Activated naive CD8-positive, alpha-beta T cell (primary cell): ENCODE measurements at regions not wholly inside any gene's neighbourhood (a gene's known extent, or its start where the extent isn't known, plus 50 kb on each side); places are given as distances from the start of the nearest gene placed in this dataset.

ENCODE experiments used
- H3K27ac Mint-ChIP-seq: one replicate; pipeline ENCODE4 v1.8.0; 2021; ENCODE audit warnings: mixed read lengths
- H3K27me3 Mint-ChIP-seq: one replicate; pipeline ENCODE4 v1.8.0; 2021; ENCODE audit warnings: mixed read lengths
- H3K36me3 Mint-ChIP-seq: one replicate; pipeline ENCODE4 v1.8.0; 2021; ENCODE audit warnings: mixed read lengths
- H3K4me1 Mint-ChIP-seq: one replicate; pipeline ENCODE4 v1.8.0; 2021; ENCODE audit warnings: low read depth, mixed read lengths
- H3K4me3 Mint-ChIP-seq: one replicate; pipeline ENCODE4 v1.8.0; 2021; ENCODE audit warnings: mild to moderate bottlenecking, mixed read lengths
- H3K9me3 Mint-ChIP-seq: one replicate; pipeline ENCODE4 v1.8.0; 2021; ENCODE audit warnings: low read depth, mixed read lengths

DNA sequence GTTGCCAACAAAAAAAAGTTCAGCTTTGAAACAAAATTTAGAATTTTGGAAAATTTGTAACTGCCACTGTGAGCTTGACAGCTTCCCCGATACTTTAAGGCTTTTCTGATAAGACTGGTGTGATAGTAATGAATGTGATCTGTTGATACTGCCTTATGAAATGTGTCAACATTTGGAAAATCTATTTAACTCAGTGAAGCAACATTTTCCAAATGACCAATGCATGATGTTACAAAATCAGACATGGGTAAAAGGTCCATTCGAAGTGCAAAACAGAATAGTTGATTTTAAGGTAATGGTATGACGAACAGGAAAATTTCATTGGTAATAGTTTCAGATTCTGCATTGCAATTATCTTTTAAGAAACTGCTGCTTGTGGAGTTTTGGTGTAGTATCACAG, 175.4 kb downstream of the SEM1 start:
- Mint-ChIP-seq H3K4me1 (no peaks in the 10 kb centered on the region), H3K27ac (no peak overlapping the region), H3K4me3 (no peak overlapping the region), H3K27me3 (no peaks in the 10 kb centered on the region), H3K36me3 (no peaks in the 10 kb centered on the region), H3K9me3 (no peaks in the 10 kb centered on the region)

DNA sequence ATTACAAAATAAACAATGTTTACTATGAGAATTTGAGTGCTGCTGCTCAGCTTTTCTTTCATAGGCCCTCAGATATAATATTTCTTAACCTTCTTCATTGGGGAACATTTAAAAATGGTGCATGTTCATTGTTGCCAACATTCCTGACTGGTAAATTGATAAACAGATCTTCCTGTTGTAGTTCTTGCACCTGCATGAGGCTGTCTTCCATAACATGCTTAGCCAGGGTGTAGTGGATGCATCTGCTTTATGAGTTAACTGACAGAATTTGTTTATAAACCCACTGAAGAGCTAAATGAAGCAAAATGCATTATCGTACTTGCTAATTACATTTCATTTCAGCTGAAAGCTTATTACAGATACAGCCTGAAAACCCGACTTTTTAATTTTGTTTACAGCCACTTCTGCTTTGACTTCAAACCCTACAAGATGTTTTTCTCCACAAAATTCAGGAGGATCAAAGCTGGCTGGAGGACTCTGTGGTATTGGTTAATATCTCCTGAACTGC, 177.2 kb downstream of the SEM1 start:
- no peaks in the 10 kb centered on the region for H3K4me1 Mint-ChIP-seq
- H3K4me3 Mint-ChIP-seq = no peak overlapping the region
- H3K27me3 Mint-ChIP-seq = peaks cover 3% of the 10 kb centered on the region
- H3K27ac Mint-ChIP-seq = no peak overlapping the region
- H3K9me3 Mint-ChIP-seq = no peaks in the 10 kb centered on the region
- H3K36me3 Mint-ChIP-seq = no peaks in the 10 kb centered on the region

DNA sequence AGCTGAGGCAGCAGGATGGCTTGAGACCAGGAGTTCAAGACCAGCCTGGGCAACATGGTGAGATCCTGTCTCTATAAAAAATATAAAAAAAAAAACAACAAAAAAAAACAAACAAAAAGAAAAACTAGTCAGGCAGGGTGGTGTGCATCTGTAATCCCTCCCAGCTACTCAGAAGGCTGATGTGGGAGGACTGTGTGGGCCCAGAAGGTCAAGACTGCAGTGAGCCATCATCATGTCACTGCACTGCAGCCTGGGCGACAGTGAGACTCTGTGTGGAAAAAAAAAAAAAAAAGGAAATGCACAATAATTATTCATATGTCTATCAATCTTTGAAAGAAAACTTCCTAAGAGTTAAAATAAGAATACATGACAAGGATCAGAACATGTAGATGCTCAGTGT, 178.3 kb downstream of the SEM1 start:
- no peak overlapping the region for H3K4me3 Mint-ChIP-seq

DNA sequence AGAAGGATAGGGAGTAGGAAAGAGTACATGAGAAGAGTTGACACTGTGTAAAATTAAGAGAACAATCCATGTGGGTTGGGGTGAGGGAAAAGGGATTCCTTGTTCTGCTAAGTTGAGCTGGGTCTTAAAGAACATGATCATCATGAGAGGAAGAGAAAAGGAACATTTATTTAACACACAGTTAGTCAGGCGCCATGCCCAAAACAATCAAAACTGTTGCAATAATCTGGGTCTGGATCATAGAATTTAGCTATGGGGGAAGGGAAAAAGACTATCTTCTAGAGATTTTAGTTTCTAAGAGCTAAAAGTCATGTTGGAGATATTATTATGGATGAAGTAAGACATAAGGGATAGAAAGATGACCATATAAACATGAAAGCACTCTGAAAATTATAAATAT, 178.9 kb downstream of the SEM1 start:
- H3K36me3 Mint-ChIP-seq = no peaks in the 10 kb centered on the region
- H3K4me1 Mint-ChIP-seq = no peaks in the 10 kb centered on the region
- H3K4me3 Mint-ChIP-seq = no peak overlapping the region
- no peak overlapping the region for H3K27ac Mint-ChIP-seq
- H3K27me3 Mint-ChIP-seq = peaks cover 11% of the 10 kb centered on the region
- no peaks in the 10 kb centered on the region for H3K9me3 Mint-ChIP-seq

More for the DNA sequence above, 178.3 kb downstream of the SEM1 start:
- Mint-ChIP-seq H3K27me3 (peaks cover 9% of the 10 kb centered on the region), H3K36me3 (no peaks in the 10 kb centered on the region), H3K27ac (no peak overlapping the region), H3K9me3 (no peaks in the 10 kb centered on the region), H3K4me1 (no peaks in the 10 kb centered on the region)

DNA sequence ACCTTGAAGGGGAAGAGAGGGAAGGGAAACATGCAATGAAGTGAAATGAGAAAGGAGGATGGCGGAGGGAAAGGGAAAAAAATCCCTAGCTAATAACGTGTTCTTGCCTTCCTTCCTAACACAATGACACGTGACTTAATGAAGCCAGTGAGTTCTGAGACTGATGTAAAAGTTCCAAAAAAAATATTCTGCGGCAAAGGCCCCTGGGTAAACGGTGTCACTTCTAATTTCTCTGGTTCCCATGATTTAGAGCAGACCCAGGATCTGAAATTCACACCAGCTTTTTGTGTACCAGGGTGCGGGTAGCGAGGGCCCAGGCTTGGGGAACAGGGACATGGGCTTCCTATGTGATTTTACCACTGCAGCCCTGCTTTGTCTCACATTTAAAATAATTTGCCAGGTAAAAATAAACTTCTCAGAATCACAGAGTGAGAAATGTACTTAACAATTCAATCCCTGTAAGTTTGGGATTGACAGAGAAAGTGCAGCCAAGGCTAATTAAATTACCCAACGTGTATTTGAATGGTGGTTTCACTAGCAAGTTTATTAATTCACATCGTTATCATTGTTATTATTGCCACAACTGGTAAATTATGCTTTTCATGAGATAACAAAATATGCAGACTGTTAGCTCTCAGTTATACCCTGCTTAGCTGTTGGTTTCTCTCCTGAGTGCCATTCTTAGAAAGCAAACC, 182.4 kb downstream of the SEM1 start:
- H3K4me3 Mint-ChIP-seq = no peak overlapping the region
- no peaks in the 10 kb centered on the region for H3K36me3 Mint-ChIP-seq
- H3K4me1 Mint-ChIP-seq = no peaks in the 10 kb centered on the region
- no peak overlapping the region for H3K27ac Mint-ChIP-seq
- no peaks in the 10 kb centered on the region for H3K9me3 Mint-ChIP-seq
- H3K27me3 Mint-ChIP-seq = peaks cover 11% of the 10 kb centered on the region

DNA sequence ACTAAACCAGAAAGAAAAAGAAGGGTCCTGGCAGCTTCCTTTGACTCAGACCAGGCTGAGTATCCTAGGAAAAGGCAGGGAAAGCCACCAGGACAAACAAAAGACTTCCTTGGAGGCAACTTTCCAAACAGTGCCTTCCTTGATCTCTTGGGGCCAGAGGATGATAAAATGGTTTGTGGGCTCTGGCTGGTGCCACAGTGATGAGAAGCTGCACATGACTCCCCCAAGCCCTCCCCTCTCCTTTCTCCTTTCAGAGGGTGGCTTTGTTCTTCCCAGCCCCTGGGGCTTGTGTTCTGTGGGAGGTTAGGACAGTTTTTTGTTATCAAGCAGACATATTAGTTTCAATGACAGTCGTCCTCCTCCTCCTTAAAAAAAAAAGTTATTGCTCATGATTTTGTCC, 183.2 kb downstream of the SEM1 start:
- no peaks in the 10 kb centered on the region for H3K4me1 Mint-ChIP-seq
- H3K27ac Mint-ChIP-seq = no peak overlapping the region
- H3K9me3 Mint-ChIP-seq = no peaks in the 10 kb centered on the region
- H3K4me3 Mint-ChIP-seq = no peak overlapping the region
- no peaks in the 10 kb centered on the region for H3K36me3 Mint-ChIP-seq
- H3K27me3 Mint-ChIP-seq = peaks cover 11% of the 10 kb centered on the region

DNA sequence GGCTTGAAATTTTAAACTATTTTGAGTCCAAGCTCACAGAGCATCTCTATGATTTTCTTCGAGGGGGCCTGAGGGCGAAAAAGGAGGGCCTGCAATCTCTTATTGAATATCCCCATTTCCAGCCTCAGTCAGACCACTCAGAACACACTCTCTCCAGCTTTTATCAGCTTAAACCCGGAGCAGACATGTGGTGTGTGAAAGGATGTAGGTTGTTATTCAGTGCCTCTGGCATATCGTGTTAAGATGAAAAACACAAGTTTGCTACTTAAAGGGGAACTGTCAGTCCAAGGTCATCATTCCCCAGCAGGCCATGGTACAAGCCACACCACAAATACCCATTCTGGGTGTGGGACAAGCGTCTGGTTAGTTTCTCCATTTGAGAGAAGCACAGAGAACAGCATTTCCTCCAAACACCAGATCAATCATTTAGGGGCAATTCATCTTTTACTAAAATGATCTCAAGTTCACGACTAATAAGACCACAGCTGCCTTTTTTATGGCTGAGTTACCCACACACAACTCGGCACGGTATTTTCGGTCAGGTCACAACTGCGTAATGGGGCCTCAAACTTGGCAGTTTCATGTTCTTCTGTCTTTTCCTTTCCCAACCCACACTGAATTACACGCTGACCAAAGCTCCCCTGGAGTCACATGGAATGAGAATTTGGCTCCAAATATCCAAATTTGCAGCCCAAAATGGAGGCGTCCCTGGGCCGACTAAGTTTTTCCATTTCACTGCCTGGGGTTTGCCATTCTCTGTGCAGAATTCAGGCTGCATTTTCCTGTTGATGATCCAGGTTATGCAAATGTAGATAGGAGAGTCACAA, 188.4 kb downstream of the SEM1 start:
- no peaks in the 10 kb centered on the region for H3K36me3 Mint-ChIP-seq
- no peaks in the 10 kb centered on the region for H3K4me1 Mint-ChIP-seq
- H3K4me3 Mint-ChIP-seq = no peak overlapping the region
- no peak overlapping the region for H3K27ac Mint-ChIP-seq
- peaks cover 6% of the 10 kb centered on the region for H3K27me3 Mint-ChIP-seq
- H3K9me3 Mint-ChIP-seq = no peaks in the 10 kb centered on the region

DNA sequence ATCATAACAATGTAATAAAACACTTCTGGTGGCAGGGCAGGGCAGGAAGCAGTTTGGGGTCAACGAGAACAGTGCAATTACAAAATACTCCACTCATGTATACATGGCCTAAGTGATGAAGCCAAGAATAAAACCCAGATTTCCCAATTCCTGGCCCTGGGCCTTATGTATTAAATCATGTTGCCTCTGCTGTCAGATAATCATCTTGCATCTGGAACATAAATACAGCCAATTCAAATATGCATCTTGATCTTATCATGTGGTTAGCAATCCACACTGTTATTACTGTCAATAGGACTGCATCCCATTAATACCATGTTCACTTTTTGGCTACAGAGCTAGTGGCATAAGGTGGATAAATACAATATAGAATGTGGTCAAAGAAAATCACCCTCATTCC, 186.5 kb upstream of the SLC25A13 start:
- no peaks in the 10 kb centered on the region for H3K4me1 Mint-ChIP-seq
- no peak overlapping the region for H3K4me3 Mint-ChIP-seq
- peaks cover 18% of the 10 kb centered on the region for H3K27me3 Mint-ChIP-seq

DNA sequence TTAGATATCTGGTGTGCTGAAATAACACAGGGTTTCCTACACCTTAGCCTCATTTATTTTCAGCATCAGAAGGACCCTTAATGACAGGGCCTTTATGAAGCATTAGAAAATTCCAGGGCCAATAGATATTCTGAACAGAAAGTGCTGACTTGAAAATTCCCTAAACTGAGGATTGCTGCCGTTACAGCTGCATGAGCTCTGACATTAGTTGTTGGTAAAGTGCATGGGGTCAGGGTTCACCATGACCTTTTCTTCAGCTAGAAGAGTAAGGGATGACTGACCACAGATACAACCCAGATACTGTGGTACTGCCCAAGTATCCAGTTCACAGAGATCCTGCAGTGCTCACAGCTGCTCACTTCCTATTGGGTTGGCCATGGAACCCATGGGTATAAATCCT, 181.7 kb upstream of the SLC25A13 start:
- Mint-ChIP-seq H3K4me1 (no peaks in the 10 kb centered on the region), H3K36me3 (no peaks in the 10 kb centered on the region), H3K27me3 (no peaks in the 10 kb centered on the region), H3K9me3 (no peaks in the 10 kb centered on the region), H3K27ac (no peak overlapping the region), H3K4me3 (no peak overlapping the region)

More for the DNA sequence above, 186.5 kb upstream of the SLC25A13 start:
- no peaks in the 10 kb centered on the region for H3K36me3 Mint-ChIP-seq
- H3K9me3 Mint-ChIP-seq = no peaks in the 10 kb centered on the region
- no peak overlapping the region for H3K27ac Mint-ChIP-seq

DNA sequence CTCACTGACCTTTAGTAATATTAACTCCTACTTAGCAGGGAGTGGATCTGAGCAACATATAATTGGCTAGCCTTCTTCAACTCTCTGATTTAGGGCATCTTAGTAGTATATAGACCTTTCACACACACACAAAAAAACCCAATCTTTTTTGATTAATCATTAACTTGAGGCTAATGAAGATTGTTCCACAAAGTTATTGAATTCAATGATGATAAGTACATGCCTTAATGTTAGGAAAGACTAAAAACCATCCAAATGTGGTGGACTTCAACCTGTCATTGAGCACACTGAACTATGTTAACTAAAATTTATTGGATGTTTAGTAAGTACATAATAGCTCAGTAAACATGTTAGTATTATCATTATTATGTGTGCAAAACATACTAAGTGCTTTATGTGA, 179.4 kb upstream of the SLC25A13 start:
- Mint-ChIP-seq H3K27ac (no peak overlapping the region), H3K4me1 (no peaks in the 10 kb centered on the region), H3K36me3 (no peaks in the 10 kb centered on the region), H3K27me3 (no peaks in the 10 kb centered on the region), H3K9me3 (no peaks in the 10 kb centered on the region), H3K4me3 (no peak overlapping the region)

DNA sequence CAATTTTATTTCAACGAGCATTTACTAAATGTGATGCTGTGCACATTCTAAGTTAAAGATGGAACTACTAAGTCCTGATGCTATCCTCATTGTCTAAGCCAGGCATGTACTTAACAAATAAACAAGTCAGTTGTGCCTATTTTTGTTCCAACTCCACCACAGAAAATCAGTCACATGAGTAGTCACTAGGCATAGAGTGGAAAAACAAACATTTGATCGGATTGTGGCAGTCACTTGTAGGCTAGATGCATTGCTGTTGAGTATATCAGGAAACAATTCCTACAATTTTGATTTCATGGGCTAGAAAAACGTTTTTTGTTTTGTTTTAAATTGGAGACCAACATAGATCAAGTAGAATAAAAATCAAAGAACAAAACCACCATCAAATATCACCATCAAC, 177.6 kb upstream of the SLC25A13 start:
- no peak overlapping the region for H3K4me3 Mint-ChIP-seq
- H3K9me3 Mint-ChIP-seq = no peaks in the 10 kb centered on the region

DNA sequence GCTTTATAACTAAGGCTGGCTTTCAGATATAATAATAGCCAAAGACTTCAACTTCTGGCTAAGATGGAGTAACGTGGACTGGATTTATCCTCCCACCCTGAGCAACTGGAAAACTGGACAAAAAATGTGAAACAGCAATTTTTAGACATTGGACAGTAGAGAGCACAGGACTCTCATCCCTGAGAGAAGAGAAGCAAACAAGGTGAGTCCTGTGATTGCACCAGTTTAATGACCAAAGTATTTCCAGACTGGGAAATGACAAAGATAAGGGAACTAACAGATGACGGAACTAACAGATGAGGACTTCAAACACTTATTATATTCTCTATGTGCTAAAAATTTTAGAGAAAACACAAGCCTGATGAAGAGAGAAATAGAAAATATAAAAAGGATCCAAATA, 175.7 kb upstream of the SLC25A13 start:
- Mint-ChIP-seq H3K4me3 (no peak overlapping the region), H3K9me3 (no peaks in the 10 kb centered on the region), H3K4me1 (peaks cover 7% of the 10 kb centered on the region), H3K27ac (no peak overlapping the region), H3K27me3 (no peaks in the 10 kb centered on the region), H3K36me3 (no peaks in the 10 kb centered on the region)

More for the DNA sequence above, 177.6 kb upstream of the SLC25A13 start:
- Mint-ChIP-seq H3K36me3 (no peaks in the 10 kb centered on the region), H3K27me3 (no peaks in the 10 kb centered on the region), H3K27ac (no peak overlapping the region), H3K4me1 (peaks cover 7% of the 10 kb centered on the region)

DNA sequence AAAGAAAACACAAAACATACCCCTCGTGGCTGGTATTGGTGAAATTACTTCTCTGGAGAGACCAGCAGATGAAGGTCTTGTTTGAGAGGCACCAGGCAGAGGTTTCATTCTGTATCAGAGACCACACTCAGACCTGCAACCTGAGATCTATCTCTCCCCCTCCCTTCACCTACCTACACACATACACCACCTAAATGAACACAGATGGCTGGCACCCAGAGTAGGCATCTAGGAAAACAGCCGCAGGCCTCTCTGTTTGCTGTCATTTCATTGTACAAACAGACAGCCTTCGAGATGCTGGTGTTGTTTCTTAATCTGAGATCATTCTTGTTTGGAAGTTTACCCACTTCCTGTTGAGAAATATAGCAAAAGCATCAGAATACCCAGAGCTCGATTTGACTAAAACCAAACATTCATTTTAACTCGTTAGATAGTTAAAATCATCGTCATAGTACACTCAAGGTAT, 173.9 kb upstream of the SLC25A13 start:
- no peaks in the 10 kb centered on the region for H3K27me3 Mint-ChIP-seq
- no peaks in the 10 kb centered on the region for H3K36me3 Mint-ChIP-seq

DNA sequence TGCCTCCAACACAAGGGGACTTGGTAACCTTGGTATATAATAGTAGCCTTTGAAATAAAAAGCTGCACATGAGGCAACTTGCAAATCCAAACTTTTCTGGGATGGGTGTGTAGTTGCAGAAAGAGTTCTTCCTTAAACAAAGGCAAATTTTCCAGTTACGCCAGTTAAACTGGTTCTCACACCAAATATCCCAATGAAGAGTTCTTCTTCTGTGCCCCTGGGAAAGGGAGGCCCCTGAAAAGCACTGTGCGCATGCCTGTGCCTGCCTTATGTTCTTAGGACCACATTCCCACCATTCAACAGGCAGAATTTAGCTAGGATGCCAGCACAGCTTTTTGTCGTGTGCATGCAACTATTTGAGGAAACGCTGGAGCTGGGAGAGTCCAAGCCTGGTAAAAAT, 164.8 kb upstream of the SLC25A13 start:
- no peak overlapping the region for H3K4me3 Mint-ChIP-seq
- no peaks in the 10 kb centered on the region for H3K4me1 Mint-ChIP-seq
- no peaks in the 10 kb centered on the region for H3K27me3 Mint-ChIP-seq
- H3K9me3 Mint-ChIP-seq = no peaks in the 10 kb centered on the region
- H3K27ac Mint-ChIP-seq = no peak overlapping the region
- no peaks in the 10 kb centered on the region for H3K36me3 Mint-ChIP-seq

More for the DNA sequence above, 173.9 kb upstream of the SLC25A13 start:
- H3K4me1 Mint-ChIP-seq = peaks cover 7% of the 10 kb centered on the region
- H3K27ac Mint-ChIP-seq = no peak overlapping the region
- H3K9me3 Mint-ChIP-seq = no peaks in the 10 kb centered on the region
- no peak overlapping the region for H3K4me3 Mint-ChIP-seq

DNA sequence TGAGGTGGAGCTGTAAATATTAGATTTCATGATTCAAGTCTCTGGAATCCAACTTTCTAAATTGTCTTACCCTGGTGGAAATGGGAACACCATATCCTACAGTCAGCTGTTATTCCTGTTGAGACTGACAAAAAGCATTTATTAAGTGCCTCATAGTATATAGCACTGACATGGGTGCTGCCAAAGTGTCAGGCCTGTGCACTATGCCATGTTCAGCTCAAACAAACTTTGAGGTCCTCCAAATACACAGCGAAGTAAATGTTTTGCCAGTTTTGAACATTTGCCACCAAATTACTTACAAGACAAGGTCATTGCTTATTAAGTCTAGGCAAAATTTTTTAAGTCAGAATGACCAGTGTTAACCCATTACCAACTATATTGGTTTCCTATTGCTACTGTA, 162.9 kb upstream of the SLC25A13 start:
- Mint-ChIP-seq H3K4me1 (no peaks in the 10 kb centered on the region), H3K36me3 (no peaks in the 10 kb centered on the region), H3K27ac (no peak overlapping the region), H3K9me3 (no peaks in the 10 kb centered on the region), H3K27me3 (no peaks in the 10 kb centered on the region), H3K4me3 (no peak overlapping the region)
